ENCODE measurements at regions not wholly inside any gene's neighbourhood (a gene's known extent, or its start where the extent isn't known, plus 50 kb on each side); places are given as distances from the start of the nearest gene placed in this dataset.
A peak's percentile ranks its signal among the peaks of the same experiment; 100 is the strongest.
"Not testable (repeated sequence)": the region's sequence is repeated elsewhere in the genome, so short reads cannot be mapped to it uniquely, and the experiment has no call there.

GRCh38 chr12:25615119-25615518, 62.0 kb upstream of the LMNTD1 start:
- DNase-seq (ENCODE audit: low read depth), result peak; percentile 76

DNA sequence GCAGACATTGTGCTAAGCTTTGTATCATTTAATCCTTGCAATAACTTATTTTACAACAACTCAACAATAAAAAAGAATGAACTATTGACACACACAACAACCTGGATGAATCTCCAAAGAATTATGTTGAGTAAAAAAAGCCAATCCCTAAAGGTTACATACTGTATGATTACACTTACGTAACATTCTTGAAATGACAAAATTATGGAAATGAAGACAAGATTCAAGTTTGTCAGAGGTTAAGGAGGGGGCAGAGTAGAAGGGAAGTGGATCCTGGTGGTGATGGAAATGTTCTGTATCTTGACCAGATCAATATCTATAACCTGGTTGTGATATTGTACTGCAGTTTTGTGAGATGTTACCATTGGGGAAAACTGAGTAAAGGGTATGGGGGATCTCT, 63.2 kb upstream of the LMNTD1 start:
- no peak for DNase-seq (ENCODE audit: low read depth)

DNA sequence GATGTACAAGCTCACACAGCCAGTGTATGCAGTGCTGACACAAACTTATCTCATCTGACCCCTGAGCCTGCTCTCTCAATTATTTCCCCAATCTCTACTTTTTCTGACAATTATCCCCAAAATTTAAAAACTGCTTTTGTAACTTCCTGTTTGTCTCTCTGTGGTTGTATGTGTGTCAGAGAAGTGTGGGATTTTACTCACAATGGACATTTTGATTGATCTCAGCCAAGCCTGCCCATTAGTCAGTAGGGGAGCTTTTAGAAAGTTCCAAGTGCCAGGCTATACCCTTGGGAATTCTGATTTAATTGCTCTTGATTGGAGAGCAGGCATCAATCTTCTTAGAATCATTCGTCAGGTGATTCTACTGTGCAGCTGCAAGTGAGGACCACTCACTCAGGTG, 64.9 kb upstream of the LMNTD1 start:
- DNase-seq (ENCODE audit: low read depth), result no peak

GRCh38 chr12:25623816-25624215, 70.7 kb upstream of the LMNTD1 start:
- DNase-seq (ENCODE audit: low read depth), result no peak

DNA sequence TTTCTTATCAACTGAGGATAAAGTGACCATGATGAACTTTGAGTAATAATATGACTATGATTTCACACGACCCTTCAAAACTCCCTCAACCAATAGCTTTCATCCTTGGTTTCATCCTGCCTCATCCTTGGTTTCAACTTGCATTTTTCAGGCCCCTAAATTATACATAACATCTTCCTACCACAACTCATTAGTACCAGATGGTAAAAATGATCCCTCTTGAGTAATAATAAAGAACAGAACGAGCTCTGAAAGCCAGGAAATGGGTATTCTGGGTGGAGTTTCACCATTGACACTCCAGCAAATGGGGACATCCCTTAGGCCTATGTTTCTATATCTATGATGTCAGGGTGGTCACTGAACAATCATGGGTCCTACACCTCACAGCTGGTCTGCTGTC, 72.1 kb upstream of the LMNTD1 start:
- DNase-seq (ENCODE audit: low read depth), result no peak

DNA sequence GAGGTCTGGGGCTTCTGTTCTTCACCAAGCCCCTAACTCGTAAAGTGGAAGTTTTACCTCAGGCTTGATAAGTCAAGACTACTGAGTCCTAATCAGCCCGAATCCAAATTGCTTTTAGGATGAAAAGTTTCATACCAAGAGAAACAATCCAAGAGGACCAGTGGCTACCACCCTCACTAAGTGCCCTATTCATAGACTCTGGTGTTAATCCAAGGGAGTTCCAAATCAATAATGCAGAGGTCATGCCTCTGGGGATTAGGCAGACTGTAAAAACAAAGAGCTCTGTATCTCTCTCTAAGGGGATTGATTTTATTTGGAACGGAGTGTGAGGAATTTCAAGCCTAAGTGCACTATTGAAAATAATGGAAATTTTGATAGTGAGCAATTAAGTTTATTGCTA, 76.3 kb upstream of the LMNTD1 start:
- DNase-seq (ENCODE audit: low read depth), result no peak

DNA sequence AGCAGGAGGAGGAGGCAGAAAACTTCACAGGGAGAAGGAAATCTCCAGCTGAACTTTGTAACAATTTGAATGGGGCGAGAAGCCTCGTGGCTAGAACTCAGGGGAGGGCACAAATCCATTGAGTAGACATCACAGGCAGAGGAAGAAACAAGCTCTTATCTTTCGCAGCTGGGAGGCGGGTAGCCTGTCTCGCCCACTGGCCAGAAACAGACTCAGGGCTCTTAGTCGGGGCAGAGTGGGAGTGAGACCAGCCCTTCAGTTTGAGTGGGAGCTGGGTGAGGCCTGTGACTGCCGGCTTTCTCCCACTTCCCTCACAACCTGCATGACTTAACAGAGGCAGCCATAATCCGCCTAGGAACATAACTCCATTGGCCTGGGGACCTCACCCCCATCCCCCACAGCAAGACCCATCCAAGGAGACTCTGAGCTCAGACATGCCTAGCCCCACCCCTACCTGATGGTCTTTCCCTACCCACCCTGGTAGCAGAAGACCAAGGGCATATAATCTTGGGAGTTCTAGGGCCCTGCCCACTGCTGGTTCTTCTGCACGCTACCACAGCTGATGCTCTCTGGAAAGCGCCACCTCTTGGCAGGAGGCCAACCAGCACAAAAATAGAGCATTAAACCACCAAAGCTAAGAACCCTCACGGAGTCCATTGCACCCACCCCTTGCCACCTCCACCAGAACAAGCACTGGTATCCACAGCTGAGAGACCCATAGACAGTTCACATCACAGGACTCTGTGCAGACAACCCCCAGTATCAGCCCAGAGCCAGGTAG, 77.8 kb upstream of the LMNTD1 start:
- DNase-seq (ENCODE audit: low read depth), result not testable (repeated sequence)

- DNase-seq (ENCODE audit: low read depth), result not testable (repeated sequence)
These were observed 80.1 kb upstream of the LMNTD1 start for GRCh38 chr12:25633149-25633548.

DNA sequence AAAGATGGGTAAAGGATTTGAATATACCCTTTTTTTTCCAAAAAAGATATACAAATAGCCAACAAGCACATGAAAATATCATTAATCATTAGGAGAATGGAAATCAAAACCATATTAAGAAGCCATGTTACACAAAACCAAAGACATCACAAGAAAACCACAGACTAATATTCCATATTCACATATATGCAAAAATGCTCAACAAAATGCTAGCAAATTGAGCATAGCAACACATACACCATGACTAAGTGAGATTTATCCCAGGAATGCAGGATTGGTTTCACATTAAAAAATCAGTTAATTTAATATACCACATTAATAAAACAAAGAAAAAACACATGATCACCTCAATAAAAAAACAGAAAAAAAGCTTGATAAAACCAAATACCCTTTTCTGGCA, 84.7 kb upstream of the LMNTD1 start:
- DNase-seq (ENCODE audit: low read depth), result no peak

- DNase-seq (ENCODE audit: low read depth), result no peak
These were observed 86.3 kb upstream of the LMNTD1 start for GRCh38 chr12:25639406-25639805.

DNA sequence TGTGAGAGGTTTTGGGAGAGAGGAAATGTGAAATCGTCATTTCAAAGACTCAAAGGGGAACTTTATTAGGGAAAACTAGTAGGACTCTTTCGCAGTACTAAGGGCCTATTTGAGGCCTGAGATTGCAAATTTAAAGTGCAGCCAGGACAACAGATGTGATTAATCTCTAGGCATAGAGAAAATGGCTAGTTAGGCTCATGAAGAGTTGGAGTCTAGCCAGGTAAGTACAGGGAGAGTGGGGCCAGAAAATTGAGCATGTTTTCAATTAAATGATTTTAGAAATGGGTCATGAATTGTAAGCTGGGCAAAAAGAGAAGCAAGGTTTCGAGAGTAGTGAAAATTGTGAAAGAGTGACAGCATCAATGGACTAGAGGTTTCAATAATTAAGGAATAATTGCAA, 91.9 kb upstream of the LMNTD1 start:
- DNase-seq (ENCODE audit: low read depth), result no peak

- DNase-seq (ENCODE audit: low read depth), result no peak
These were observed 92.3 kb upstream of the LMNTD1 start for GRCh38 chr12:25645427-25645826.

- no peak for DNase-seq (ENCODE audit: low read depth)
These were observed 98.8 kb upstream of the LMNTD1 start for GRCh38 chr12:25651931-25652330.

DNA sequence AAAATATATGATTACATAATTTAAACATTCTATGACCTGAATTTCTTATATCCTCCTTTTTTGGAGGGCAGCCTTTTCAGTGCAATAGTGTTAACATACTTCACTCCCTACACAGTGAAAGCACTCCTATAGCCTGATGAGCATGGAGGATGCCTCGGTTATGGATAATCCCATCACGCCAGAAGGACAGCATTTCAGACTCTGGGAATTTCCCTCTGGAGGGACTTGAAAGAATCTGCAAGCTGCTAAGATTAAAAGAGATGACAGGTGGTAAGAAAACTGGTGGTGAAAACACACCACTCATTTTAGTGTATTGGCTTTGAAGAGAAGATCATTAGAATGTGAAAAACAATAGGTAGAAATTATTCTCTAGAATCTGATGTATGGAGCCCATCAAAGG, 99.3 kb upstream of the LMNTD1 start:
- no peak for DNase-seq (ENCODE audit: low read depth)

DNA sequence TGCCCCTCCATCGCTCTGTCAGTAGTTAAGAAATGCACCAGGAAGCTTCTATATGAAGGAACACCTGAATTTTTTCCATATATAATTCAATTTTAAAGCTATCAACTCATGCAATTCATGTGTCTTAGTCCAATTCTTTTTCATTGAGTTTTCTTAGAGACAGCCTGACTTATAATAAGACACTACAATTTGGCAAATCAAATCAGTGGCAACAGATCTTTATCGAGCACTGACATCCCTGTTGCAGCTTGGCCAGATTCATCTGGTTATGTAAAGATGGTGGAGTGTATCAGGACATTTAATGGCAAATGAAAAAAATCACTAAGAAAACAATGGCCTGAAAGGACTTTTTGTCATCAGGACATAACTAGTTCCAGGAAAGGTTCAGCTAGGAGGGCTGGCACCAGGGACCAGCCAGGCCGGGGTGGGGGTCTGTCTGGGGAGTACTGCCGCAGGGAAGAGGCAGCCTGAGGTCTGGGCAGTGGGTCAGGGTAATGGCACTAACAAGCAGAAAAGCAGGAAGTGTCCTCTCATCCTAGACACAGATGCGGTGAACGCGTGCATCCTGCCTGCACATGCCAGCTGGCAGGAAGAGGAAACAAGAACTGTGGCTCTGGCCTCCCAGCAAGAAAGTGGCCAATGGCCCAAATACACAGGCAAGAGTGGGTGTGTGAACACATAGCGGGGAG, 100.5 kb upstream of the LMNTD1 start:
- DNase-seq (ENCODE audit: low read depth), result no peak

GRCh38 chr12:25655702-25656101, 102.6 kb upstream of the LMNTD1 start:
- no peak for DNase-seq (ENCODE audit: low read depth)

GRCh38 chr12:25659621-25660020, 106.5 kb upstream of the LMNTD1 start:
- no peak for DNase-seq (ENCODE audit: low read depth)

DNA sequence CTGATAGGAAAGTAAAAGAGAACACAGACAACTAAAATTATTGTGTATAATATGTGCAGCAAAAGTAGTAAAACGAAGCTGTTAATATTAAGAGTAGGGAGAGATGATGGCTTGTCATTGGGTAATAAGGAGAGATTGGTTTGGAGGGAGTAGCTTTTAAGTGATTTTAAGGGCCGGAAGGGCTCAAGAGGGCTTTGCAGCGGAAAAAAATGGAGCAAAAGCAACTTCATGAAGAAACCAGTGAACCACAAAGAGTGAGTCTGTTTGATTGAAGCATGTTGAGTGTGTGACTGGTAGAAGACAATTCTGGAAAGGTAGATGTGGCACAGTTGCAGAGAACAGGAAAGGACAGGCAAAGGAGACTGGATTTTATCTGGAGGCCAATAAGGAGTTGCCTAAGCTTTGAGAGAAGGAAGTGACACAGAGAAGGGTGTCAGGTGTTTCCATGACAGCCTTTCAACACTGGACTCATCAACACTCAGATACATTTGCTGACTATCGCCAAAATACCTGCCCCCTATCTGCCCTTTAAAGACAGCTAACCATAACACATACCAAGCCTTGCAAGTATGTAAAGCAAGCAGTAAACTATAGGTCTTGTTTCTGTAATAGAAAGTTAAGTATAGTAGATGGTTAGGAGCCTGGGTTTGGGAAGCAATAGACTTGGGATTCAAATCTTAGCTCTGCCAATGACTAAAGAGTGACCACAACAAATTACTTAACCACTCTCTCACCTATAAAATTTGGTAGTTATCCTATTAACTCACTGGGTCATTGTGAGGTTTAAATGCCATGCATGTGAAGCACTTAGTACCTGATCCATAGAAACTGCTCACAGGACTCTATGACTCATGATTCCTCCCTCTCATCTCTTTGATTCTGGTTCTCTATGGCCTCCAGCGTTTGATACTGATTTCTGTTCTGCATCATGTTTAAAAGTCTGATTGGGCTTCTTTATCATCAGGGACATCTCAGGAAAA, 117.3 kb upstream of the LMNTD1 start:
- DNase-seq (ENCODE audit: low read depth), result no peak

- DNase-seq (ENCODE audit: low read depth), result no peak
These were observed 122.7 kb upstream of the LMNTD1 start for GRCh38 chr12:25675808-25676207.

- DNase-seq (ENCODE audit: low read depth), result peak; percentile 17
These were observed 124.3 kb upstream of the LMNTD1 start for GRCh38 chr12:25677232-25677937.

DNA sequence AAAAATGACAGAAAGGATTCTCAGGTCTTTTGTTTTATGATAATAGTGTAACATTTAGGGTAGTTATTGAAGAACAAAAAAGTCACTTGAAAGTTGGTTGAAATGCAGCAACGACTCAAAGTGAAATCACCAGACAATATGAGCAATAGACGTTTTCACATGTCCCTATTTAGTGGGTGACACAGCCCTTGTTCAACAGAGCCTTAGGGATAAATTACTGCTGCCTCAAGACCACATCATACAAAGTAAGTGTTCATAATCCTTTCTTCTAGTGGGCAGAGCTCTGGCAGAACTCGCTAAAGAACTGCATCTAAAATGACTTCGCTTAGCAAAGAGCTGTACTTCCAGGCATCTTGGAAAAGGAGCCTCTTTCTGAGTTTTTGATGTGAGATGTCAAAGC, 128.5 kb upstream of the LMNTD1 start:
- no peak for DNase-seq (ENCODE audit: low read depth)

Data from LHCN-M2 (cell line).